Stimulated activated CD8-positive, alpha-beta memory T cell treated with anti-CD3 and anti-CD28 coated beads, Interleukin-4, amount 100 ng/mL, for 24 hours (primary cell): ENCODE measurements at regions not wholly inside any gene's neighbourhood (a gene's known extent, or its start where the extent isn't known, plus 50 kb on each side); places are given as distances from the start of the nearest gene placed in this dataset.

ENCODE experiments used
- DNase-seq: peaks from one replicate; pipeline ENCODE4 v3.0.0-alpha.2; 2020; ENCODE audit warnings: low read depth

- no peak for DNase-seq
Observed at GRCh38 chr2:8527031-8527430, 154.8 kb upstream of the ID2 start.

DNA sequence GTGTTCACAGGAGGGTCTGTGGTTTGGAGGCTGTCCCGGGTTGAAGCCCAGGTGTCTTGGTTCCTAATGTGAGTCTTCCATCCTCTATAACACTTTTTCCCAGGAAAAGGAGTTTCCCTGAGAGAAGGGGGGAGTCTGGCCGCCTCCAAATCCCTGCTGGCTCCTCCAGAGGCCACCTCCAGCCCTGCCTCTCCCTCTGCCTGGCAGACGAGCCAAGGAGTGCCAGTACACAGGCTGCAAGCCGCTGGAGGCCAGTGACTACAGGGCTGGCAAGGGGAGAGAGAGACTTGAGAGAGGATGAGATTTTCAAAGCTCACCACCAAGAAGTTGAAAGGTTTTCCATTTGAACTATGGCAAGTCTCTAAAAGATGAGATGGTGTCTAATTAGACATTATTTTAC lies 154.2 kb upstream of the ID2 start:
- no peak for DNase-seq

GRCh38 chr2:8528863-8529262 lies 153.0 kb upstream of the ID2 start:
- no peak for DNase-seq

- no peak for DNase-seq
Observed at GRCh38 chr2:8529706-8530277, 152.1 kb upstream of the ID2 start.

DNA sequence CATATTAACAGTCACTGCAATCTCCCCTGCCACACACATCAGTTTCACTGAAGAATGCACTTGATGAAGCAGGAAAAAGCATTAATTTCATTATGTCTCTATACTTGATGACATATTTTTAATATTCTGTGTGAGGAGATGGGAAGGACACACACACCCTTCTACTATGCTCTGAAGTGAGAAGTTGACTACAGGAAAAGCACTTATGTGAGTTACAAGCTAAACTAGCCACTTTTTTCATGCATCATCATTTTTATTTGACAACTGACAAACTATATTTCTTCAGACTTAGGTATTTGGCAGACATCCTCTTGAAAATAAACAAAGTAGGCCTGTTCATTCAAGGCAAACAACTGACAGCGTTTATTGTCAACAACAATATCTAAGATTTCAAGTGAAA lies 150.4 kb upstream of the ID2 start:
- DNase-seq, result no peak

DNA sequence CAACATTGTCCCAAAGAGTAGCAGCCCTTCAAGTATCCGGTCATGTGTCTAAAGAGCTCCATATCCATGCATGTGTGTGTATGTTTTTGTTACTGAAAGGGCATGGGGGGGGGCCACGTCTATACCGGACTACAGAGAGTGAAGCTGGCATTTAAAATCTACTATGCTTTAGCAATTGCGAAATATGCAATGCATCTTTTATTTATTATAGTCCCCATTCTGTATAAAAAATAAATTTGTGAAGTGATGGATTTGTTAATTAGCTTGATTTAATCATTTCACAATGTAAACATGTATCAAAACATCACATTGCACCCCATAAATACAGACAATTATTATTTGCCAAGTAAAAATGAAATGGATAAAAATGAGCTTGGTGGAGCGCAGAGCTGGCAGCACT lies 149.4 kb upstream of the ID2 start:
- no peak for DNase-seq

DNA sequence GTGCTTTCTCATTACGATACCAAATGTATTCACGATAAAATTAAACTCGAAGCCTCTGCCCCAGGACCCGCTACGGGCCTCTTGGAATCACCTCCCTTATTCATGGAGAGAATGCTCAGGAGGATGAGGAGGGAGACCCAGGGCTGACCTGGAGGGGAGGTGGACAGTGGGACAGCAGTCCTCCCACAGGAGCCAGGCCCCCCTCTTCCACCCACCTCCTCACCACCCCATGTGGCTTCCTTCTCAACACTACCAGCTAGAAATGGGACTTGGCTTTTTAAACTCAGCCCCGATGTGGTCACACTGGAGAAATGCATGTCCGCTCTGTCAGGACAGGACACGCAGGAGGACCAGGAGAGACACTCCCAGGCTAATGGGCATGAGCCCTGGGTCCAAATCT lies 147.9 kb upstream of the ID2 start:
- no peak for DNase-seq

DNA sequence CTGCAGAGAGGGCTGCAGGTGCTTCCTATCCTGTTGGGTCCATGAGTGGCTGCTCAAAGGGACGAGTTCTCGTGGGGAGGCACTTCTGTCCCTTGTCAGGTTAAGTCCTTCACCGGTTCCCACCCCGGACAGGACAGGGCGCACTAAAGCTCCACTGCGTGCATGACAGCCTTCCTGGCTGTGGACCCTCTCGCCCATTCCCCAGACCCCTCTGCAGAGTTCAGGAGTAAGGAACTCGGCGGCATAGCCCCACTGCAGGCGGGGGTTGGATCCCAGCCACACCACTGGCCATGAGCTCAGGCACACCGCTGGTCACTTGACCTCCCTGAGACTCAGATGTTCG lies 147.5 kb upstream of the ID2 start:
- DNase-seq, result no peak

- DNase-seq, result no peak
Observed at GRCh38 chr2:8534729-8535468, 147.0 kb upstream of the ID2 start.

GRCh38 chr2:8535469-8535795 lies 146.4 kb upstream of the ID2 start:
- DNase-seq, result no peak

DNA sequence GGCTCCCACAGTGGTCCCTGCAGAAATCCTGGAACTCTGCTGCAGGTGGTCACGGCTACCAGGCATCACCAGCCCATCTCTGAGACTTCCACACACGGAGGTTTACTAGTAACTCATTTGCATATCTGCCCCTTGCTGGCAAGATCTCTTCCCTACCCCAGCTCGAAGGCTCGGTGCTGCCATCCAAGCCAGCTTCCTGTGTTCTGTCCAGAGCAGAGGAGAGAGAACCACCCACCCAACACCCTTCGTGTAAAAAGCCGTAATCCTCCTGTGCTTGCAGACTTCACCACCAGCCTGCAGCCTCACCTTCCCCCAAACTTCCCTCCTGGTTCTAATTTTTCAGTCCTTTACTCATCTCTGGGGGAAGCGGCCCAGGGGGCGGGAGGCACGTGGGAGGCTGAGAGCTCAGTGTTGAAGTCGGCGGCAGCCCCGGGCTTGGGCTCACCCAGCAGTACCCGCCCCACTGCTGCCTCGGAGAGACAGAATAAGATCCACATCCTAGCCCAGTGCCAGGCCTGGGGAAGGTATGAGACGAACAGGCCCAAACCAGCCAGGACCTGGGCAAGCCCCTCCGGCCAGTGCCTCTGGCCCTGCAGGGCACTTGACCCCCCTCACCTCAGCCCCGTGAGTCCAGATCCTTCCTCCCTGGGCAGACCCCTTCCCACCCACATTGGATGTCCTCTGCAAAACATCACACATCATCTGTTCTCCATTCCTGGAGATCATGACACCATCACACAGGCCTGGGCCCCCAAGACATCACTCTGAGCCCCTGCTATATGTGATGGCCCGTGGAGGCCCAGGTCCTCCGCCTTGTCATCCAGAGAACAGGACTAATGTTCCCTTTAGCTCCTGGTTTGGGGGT lies 145.8 kb upstream of the ID2 start:
- DNase-seq, result no peak

DNA sequence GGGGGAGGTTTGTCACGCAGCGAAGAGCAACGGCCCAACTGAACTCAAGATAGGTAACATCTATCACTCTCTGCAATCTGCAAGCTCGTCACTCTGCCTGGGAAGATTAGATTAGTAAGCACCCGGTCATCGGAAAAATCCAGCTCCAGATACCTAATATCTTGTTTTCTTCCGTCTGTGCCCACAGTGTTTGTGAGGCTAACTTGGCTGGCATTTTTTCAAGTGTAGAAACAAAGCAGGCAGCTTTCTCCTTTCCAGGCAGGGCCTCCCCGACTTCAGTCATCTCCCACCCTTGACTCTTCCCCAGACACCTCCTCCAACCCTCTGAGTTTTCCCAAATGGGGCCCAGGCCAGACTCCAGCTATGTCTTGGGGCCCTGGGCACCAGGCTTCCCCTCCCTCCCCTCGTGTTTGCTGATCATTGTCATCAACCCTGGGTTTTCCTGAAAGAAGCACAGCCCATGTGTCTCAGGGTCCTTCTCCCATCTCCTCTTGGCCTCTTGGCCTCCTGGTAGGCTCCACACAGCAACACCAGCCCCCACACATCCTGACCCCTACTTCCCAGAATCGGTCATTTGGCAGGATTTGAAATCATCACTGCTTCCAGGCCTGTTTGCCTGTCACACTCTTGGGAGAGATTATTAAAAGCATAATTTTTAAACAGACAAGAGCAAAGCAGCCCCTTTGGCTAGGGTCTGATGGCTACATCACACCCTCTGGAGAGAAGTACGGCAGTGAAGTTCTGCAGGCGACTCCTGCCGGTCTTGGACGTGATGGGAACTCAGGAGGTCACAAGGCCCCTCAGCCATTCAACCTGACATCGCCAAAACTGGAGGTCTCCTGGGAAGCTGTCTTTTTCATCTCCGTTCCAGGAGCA lies 144.9 kb upstream of the ID2 start:
- no peak for DNase-seq

DNA sequence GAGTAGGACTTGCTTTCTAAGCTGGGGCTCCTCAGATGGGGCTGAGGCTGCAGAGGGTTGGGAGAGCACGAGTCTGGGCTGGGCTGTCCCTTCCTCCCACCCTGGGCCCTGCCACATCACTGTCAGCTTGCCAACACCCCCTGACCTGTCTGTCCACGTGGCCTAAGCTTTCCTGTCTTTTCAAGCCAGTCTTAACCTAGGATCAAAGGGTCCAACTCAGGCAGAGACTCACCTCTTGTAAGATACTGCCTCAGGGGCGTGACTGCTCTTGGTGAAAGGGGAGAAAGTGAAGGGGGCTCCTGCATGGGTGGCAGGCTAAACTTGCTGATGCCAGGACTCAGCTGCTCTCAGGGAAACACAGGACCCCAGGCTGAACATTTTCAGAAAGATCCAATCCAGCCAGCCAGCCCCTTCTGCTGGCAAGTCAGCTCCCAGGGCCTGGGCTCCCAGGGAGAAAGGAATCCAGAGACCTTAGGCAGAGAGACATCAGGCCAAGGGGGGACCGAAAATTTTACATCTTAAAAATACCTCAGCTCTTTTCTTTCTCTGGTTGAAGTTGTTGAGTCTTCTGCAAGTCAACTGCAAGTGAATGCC lies 144.2 kb upstream of the ID2 start:
- DNase-seq, result no peak

- DNase-seq, result no peak
Observed at GRCh38 chr2:8538531-8538930, 143.3 kb upstream of the ID2 start.

- no peak for DNase-seq
Observed at GRCh38 chr2:8538931-8539621, 142.8 kb upstream of the ID2 start.

GRCh38 chr2:8539743-8540551 lies 141.9 kb upstream of the ID2 start:
- DNase-seq, result no peak

DNA sequence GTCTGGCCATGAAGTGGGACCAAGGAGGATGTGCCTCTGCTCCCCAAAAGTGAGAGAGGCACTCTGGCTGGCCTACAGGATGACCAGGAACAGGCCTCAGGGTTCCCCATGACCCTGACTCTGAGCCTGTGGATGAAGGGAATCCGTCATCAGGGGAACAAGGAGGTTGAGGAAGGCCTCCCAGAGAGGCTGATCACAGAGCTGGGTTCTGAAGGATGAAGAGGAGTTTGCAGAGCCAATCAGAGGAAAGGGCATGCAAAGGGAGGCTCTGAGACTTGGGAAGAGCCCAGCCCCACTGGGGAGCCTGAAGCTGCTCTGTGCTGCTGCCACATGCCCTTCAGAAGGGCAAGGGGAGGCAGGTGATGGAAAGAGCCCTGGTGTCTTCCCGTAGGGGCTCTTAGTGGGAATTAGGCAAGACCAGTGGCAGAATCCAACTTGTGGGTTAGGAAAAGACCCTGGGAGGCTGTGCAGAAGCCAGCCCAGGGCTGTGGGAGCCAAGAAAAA lies 141.3 kb upstream of the ID2 start:
- DNase-seq, result no peak

DNA sequence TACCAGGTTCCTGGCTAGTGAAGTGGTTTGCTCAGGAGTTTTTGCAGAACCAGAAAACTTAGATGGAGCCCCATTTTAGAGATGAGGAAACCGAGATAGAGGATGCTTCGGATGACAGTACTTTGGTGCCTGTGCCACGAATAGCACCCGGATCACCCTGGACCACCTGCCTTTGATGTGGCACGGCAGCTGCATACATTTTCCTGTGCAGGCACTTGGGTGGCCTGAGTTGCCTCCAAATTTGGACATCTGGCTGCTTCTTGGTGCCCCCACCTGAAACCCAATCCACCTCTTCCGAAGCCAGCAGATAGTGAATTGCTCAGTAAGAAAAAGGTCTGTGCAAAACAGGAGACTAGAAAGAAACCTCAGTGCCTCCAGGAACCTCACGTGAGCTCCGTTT lies 140.6 kb upstream of the ID2 start:
- DNase-seq, result no peak

DNA sequence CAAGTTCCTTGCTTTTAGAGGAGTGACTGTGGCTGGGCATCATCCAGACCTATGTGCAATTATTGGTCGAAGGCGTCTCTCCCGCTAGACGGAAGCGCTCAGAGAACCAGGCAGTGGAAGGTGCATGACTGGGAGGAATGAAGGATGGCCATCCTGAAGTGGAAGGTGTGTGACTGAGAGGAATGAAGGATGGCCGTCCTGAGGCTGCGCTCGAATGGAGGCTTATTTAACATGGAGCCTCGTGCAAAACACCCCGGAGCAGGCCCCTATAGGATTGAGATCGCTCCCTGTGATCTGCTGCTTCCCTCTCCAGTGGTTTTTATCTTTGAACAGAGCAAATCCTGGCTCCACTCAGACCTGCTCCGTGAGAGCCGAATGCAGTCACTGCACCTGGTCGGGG lies 140.2 kb upstream of the ID2 start:
- DNase-seq, result no peak

- no peak for DNase-seq
Observed at GRCh38 chr2:8542381-8543059, 139.3 kb upstream of the ID2 start.
